Astrocyte (in vitro differentiated cells and primary cell): ENCODE measurements at regions not wholly inside any gene's neighbourhood (a gene's known extent, or its start where the extent isn't known, plus 50 kb on each side); places are given as distances from the start of the nearest gene placed in this dataset.

Experiments
- CTCF ChIP-seq: IDR thresholded peaks from 2 replicates; pipeline ENCODE4 v1.5.1; 2011; ENCODE audit warnings: low read depth, mild to moderate bottlenecking, inconsistent platforms, low read length, moderate library complexity; ENCODE audit not compliant: insufficient read depth
- EZH2 ChIP-seq: IDR thresholded peaks from 2 replicates; pipeline ENCODE4 v1.6.1; 2012; ENCODE audit warnings: mild to moderate bottlenecking, low read length, inconsistent platforms; ENCODE audit not compliant: insufficient read depth

GRCh38 chr1:201771466-201771865, 57.5 kb upstream of the IPO9 start:
- TF ChIP-seq CTCF (no peak), EZH2 (no peak)
